ENCODE measurements at regions not wholly inside any gene's neighbourhood (a gene's known extent, or its start where the extent isn't known, plus 50 kb on each side); places are given as distances from the start of the nearest gene placed in this dataset.

DNA sequence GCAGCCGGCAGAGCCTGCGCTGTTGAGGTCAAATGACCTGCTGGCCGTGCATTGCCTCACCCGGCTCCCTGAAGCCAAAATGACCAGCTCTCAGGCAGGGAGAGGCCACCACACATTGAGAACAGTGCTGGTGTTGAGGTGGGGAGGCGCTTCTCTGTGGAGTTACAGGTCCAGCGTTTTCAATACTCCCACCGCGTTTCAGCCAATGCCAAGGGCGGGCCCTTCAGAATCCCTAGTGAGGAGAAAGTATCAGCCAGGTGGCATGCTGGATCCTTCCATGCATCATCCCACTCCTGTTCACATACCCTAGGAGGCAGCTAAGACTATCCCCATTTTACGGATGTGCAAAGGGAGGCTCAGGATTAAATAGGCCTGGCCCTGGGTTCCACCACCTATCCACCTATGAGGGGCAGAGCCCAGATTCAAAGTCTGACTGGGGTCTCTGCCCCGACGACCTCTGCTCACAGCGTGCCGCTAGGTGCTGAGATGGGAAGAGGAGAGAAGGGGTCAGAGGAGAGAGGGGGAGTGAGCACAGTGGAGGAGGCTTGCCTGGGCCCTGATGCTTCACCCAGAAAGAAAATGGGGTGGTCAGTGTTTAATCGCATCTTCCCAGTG, 137.6 kb upstream of the ID2 start:
- DNase-seq (ENCODE audit: low spot score), result no peak

DNA sequence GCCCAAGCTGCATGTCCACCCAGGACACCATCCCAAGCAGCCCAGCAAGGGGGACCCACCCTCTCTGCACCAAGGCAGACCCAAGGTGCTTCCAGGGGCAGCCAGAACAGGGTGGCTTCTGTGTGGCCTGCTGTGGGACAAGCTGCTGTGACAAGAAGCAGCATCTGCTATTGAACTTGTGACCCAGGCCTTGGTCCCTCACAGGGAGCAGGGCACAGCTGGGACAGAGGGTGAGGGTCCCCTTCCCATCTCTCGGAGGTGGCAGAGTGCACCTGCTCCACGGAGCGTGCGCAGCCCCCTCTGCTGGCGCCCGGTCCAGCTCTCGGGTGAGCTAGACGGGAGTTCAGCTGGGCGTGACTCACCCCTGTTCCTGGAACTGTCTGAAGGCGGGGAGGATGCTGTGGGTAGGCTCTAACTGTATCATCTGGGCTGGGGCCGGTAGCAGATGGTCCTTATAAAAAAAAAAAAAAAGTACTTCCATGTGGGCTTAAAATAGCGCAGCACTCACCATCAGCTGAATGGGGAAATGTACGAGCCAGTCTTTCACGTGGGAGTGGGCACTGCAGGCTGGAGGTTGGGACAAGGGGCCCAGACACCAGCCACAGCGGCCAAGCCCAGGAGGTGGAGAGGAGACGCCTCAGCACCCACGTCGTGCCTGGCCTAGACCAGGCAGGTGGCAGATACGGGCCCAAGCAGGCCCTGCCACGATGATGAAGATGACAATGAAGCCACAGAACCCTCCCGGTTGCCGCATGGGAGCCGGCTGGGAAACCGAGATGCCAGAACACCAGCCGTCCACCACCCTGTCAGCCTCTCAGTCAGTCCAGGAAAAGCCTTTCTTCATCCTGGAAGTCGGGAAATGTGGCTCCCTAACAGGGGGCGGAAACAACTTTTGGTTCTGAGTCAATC, 136.8 kb upstream of the ID2 start:
- DNase-seq (ENCODE audit: low spot score), result peak; percentile 87

DNA sequence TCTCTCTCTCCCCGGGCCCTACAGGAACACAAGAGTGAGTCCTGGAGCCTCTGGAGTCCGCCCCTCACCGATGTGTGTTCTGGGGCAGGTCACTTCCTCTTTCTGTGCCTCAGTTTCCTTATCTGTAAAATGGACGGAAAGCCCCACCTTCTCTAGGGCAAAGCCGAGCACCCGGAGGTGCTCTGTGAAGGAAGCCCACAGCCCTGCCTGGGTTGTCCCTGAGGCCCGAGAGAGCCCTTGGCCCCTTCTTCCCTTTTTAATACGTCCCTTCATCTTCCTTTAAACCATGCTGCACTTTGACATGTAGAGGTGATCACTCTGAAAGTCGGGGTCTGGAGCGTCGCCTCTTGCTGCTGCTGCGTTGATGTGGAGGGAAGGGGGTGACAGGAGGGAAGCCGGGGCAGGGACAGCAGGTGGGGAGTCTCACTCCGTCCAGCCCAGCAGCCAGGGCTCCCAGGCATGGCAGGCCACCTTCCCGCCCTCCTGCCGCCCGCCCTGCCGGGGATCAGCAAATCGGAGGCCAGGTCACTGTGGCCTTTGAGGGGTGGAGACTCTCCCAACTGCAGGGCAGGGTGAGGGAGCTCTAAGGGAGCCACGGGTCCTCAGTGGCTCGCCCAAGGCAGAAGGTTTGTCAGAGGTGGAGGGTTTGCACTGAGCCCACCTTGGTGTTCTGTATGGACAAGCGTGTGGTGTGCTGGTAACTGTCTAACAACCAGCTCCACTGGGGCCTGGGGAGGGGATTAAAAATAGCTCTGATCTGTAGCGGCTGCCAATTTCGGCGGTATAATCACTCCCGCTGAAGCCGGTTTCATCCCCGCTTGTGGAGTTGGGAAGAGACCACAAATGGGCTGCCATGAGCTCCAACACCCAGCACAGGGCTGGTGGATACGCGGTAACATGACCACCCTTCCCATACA, 135.9 kb upstream of the ID2 start:
- no peak for DNase-seq (ENCODE audit: low spot score)

DNA sequence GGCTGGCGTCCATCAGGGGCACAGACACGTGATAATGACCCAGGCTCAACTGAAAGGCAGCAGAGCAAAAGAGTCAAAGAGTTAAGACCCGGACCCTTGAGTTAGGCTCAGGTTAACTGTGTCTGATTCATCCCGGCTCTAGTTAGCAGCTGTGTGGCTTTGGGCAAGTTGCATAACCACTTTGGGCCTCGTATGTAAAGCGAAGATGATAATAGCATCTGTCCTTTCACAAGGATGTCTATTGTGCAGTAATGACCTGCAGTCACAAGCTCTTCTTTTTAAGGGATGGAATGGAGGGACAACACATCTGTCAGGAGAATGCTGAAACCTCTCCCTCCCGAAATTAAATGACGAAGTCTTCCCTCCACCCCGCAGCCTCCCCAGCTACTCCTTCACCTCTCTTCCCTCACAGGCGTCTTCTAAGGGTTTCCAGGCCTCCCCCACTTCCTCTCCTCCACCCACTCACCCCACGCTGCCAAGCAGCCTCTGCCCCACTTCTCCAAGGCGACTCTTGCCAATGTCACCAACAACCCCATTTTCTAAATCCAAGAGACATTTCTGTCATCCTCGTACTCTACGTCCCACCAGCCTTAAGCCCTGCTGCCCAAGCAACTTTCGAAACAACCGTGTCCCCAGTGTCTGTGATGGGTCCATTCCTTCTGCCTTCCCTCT, 135.1 kb upstream of the ID2 start:
- no peak for DNase-seq (ENCODE audit: low spot score)

DNA sequence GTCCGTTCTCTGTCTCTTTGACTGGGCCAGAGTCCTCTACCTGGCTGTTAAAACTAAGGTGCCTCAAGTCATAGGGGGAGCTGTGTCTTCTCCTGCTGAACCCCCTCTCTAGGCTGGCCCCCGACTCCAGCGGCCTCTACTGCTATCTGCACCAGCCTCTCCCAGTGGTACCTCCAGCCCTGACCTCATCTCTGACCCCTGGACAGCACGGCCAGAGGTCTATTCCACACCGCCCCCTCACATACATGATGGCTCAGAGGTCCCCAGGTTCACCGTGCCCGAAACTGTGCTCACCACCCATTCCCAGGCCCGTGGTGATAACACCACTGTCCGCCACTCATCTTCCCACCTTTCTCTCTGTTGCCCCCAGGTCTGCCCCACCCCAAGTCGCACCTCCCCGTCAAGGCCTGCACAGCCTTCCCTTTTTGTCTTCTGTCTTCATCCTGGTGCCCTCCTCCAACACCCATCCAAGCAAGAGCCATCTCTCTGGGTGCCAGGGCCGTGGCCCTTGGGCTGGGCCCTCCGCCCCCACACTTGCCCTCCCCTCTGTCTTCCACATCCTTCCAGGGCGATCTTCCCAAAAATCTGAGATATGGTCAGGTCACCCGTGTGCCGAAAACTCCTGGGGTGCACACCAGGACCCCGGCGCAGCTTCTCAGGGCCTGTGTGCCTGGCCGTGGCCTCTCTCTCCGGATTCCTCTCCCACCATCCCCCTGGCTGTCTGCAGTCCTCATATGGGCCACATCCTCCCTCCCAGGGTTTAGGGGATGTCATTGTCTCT, 134.4 kb upstream of the ID2 start:
- DNase-seq (ENCODE audit: low spot score), result no peak

DNA sequence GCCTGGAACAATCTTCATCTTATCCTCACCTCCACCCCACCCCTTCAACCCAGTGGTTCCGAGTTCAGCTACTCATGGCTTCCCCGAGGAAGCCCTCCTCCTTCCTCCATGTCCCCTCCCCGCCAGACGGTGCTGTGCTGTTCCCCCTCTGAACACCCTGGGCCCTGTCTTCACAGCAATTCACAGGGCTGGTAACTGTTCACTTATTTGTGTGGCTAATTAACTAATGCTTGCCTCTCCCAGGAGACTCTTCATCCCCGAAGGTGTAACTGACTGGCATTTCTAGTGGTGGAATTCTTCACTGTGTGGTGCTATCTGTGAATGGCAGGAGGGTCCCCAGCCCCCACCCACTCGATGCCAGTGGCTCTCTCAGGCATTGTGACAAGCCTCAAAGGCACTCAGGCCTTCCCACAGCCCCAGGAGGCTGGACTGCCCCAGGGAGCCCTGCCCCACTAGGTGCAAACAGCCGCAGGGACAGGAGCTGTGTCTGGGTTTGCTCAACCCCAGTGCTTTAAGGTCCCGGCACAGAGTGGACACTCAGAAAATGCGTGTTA, 133.7 kb upstream of the ID2 start:
- DNase-seq (ENCODE audit: low spot score), result no peak

DNA sequence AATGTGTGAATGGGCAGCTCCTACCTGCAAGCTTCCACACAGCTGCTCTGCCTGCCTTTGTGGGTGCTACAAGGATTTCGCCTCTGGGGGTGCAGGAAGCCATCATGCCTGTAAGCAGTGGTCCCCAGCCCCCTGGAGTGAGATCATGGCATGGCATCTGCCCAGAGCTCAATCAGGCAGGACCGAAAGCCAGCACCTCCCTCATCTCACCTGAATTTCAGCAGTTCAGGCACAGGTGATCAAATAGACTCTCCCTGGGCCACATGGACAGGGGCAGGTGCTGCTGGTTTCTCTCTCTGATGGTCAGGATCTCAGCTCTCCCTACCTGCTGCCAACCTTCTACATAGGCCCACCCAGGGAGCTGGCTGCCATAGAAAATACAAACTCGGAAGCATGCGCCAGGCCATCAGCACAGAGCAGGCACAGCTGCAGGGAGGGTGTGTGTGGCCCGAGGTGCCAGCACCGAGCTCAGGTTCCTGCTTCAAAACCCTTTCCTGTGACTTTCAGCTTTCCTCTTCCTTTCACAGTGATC, 133.2 kb upstream of the ID2 start:
- no peak for DNase-seq (ENCODE audit: low spot score)

DNA sequence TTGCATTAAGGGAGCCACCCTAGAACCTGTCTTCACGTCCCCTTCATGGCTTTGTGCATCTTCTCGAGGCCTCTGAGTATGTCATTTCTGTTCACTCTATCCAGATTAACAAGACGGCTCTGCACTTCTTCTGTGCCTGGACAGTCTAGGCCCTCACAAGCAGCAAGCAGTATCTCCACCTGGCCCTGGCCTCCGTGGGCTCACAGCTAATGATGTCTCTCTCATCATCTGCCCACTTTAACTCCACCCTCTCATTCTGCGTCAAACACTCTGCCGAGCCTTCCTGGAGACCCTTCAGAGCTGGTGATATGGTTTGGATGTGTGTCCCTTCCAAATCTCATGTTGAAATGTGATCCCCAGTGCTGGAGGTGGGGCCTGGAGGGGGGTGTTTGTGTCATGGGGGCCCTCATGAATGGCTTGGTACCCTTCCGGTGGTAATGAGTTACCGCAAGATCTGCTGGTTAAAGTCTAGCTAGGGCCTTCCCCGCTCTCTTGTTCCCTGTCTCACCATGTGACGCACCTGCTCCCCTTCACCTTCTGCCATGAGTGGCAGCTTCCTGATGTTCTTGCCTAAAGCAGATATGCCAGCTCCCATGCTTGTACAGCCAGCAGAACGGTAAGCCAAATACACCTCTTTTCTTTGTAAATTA, 132.5 kb upstream of the ID2 start:
- DNase-seq (ENCODE audit: low spot score), result no peak

DNA sequence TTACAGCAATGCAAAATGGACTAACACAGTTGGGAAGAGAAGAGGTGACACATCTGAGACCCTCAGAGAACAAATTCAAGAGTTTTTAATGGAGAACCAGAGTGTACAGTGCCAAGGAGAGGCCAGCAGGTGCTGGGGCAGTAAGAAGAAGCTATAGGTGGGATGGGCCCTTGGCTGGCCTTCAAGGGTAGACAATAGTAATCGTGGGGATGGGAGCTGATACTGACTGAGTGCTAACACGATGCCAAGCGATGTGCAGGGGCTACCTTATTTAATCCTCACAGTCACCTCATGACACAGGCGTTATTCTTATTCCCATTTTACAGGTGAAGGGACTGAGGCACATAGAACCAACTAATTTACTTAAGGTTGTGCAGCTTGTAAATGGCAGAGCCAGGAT, 131.9 kb upstream of the ID2 start:
- no peak for DNase-seq (ENCODE audit: low spot score)

DNA sequence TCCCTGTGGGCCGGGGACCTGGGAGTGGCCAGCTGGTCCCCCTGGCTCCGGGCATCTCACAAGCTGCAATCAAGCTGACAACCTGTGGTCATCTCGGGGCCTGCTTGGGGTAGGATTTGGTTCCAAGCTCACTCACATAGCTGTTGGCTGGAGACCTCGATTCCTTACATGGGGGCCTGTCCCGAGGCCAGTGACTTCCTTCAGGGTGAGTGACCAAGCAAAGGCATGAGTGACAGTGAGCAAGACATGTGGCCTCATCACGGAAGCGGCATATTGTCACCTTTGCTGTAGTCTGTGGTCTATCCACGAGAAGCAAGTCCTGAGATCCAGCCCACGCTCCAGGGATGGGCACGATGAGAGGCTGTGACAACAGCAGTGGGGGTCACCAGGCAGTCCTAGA, 131.4 kb upstream of the ID2 start:
- DNase-seq (ENCODE audit: low spot score), result no peak

DNA sequence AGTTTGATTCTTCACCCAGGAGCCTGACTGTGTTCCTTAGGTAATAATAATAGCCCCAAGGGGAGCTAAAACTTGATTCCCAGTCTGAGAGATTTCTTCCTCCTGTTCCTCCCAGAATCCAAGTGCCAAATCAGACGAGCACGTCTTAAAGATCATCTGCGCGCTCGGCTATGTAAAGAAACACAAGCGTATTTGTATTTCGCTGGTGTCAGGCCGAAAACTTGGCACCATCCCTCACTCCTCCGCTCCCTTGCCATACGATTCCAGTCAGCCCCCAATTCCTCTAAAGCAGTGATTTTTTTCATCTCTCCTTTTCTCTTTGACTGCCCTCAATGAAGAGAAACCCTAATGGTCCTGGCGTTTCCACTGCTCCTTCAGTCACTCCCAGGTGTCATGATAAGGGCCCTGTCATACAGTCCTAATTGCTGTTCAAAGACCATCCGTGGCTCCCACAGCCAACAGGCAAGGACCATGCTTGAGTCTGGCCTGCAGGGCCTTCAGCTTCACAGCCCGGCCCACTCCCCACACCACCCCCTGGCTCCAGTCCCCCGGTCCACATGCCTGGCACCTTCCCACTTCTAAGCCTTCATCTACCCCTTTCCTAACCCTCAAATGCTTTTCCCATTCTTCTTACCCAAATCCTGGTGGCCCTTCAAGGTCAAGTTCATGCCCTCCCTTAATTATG, 130.8 kb upstream of the ID2 start:
- no peak for DNase-seq (ENCODE audit: low spot score)

DNA sequence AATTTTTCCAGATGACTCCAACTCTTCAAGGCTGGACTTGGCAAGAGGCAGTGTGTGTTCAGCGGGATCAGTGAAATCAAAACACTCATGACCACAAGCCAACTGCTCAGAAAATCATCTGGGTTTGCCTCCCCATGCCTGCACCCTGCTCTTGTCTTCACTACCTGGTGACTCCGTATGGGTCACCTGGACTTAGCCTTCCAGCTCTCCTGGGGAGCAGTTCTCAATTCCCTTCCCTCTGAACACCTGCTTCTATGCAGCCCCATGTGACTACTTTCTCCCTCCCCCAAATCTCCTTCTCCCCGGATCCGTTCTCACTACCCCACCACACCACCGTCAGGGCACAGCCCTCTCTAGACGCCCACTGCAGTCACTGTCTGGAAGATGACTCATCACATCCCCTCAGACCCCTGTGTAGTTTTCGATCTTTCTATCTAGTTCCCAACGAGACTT, 130.2 kb upstream of the ID2 start:
- no peak for DNase-seq (ENCODE audit: low spot score)

DNA sequence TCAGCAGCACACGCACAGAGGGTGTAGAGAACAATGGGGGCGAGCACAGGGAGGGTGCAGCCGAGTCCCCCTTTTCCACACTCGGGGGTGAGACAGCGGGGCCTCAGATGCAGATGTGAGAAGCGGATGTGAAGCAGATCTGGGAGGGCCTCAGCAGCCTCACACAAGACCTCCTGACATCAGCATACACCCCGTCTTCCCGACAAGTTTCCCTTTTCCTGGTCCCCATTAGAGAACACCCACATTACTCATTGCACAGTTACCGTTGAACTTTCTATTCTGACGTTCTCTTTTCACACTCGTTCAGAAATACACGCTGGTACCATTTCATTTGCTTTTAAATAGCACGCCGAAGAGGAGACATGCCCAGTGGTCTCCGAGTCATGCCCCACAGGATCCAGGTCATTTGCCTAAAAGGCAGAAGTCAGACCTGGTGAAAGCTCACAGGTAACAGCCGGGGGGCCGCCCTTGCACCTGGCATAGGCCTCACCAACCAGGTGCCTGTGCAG, 129.5 kb upstream of the ID2 start:
- no peak for DNase-seq (ENCODE audit: low spot score)

DNA sequence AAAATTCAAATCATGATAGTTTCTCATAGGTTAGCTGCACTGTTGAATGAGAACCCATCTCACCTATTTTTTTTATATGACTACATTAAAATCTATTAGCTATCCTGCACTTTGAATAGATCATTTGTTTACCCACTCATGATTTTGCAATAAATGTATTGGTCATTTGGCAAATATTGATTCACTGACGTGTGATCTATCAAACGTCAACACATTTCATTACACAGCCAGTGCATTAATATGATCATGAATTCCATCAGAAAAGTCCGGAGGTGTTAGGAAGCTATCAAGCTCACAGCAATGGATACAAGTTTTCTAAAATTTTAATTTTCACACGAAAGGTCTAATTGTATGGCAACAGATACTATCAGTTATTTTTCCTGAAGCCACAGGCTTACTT, 128.2 kb upstream of the ID2 start:
- no peak for DNase-seq (ENCODE audit: low spot score)

DNA sequence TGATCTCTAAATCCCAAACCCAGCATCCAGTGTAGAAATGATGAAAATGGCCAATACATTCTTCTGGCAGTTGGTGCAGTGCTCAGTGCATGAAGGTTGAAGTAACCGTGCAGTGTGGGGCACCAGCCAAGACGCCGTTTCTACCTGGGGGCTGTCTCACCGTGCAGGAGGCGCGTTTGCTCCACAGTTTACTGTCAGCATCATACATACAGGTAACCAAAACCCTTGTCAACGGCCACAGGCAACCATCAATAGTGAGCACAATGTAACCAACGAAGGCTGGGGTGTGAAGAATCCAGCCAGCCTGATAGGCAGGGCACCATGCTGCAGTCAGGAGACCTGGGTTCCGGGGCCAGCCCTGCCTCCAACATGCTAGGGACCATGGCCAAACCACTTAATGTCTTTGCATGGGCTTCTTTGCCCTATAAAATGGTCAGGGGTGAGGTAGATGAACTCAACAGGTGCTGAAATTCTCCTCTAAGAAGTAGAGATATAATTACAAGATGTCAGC, 127.5 kb upstream of the ID2 start:
- no peak for DNase-seq (ENCODE audit: low spot score)

DNA sequence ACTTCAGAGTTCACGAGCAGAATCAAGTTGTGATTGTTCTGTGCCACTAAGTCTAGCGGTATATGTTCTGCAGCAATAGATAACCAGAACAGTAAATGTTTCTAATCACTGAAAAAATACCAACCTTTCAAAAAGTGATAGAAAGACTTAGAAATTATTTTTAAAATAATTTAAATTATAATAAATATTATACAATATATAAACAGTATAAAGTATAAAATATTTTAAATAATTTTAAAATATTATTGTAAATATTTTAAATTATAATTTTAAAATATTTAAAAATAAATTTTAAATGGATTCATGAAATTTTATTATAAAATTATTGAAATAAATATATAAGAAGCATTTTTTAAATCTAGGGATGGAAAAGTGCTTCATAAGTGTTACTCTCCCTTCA, 126.3 kb upstream of the ID2 start:
- no peak for DNase-seq (ENCODE audit: low spot score)

DNA sequence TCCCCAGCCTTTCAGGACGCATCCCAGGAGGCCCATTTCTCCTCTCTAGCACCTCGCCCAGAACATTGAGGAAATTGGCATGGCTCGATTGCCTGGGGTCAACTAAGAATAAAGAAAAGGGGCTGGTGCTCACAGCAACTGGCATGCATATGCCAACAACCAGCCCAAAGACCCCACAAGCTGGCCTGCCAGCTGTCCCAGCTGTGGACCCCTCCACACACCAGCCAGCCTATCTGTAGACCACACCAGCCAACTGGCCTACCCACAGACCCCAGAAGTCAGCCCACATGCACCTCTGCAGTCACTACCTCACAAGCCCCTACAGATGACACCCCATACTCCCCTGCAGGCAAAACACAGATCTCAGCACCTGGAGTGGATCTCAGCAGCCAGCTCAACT, 123.8 kb upstream of the ID2 start:
- DNase-seq (ENCODE audit: low spot score), result no peak

DNA sequence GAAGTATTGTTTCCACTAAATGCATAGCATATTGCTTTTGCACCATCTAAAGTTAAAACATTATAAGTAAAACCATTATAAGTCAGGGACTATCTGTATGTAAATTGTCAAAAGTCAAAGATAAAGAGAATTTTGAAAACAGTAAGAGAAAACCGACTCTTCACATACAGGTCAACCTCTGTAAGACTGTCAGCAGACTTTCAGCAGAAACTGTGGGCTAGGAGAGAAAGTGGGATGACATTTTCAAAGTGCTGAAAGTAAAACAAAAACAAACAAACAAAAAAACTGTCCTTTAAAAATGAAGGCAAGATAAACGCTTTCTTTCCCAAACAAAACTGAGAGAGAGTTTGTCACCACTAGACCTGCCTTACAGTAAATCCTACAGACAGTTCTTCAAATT, 122.9 kb upstream of the ID2 start:
- no peak for DNase-seq (ENCODE audit: low spot score)

DNA sequence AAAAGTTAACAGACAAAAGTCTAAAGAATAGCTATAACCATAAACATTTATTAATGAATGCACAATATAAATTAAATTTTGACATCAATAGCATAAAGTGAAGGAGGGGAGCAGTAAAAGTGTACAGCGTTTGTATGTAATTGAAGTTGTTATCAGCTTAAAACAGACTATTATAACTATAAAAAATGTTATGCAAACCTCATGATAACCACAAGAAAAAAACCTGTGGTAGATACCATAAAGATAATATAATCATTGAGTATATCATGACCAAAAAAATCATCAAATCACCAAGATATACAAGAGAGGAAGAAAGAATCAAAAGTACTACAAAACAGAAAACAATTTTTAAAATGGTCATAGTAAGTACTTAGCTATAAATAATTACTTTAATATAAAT, 122.1 kb upstream of the ID2 start:
- no peak for DNase-seq (ENCODE audit: low spot score)
